K562 (cell line): ENCODE measurements at regions not wholly inside any gene's neighbourhood (a gene's known extent, or its start where the extent isn't known, plus 50 kb on each side); places are given as distances from the start of the nearest gene placed in this dataset.

Experiments used
- ATAC-seq: fragments of 200-7000 bp; cut with Tn5 transposase; 3 replicates; pipeline ENCODE4 v1.9.1; 2020; ENCODE audit warnings: moderate library complexity
- BruUV-seq: library from RNA; stranded (reverse); fragments of 400-500 nt; replicated peaks from 2 replicates; lab custom pipeline; 2021; lab: Mats Ljungman, UMichigan
- CTCF ChIA-PET: fragments of 300-600 bp; formaldehyde crosslinking; extraction: SDS; loops from one replicate; lab custom pipeline; 2021; ENCODE audit warnings: low intra/inter-chr PET ratio; lab: Yijun Ruan, JAX
- POLR2A ChIA-PET: fragments of 300-600, 350-650 bp; sonication (Branson Sonifier 250); formaldehyde crosslinking; extraction: SDS; loops from one replicate; lab custom pipeline; 2021; ENCODE audit warnings: antibody characterized with exemption, inconsistent platforms; lab: Yijun Ruan, JAX
- DNase-seq, 4 experiments: peaks; one replicate each; pipeline versions ENCODE4 v3.0.0 to v3.0.0-alpha.2; 2011 to 2018; ENCODE audit warnings: low spot score in 3 of 4, mixed read lengths in 3 of 4; ENCODE audit errors: extremely low read depth in 1 of 4
- FAIRE-seq: peaks from 2 replicates; lab custom pipeline; 2011; peaks lifted over from hg19 to GRCh38; lab: Jason Lieb, UNC
- H2AFZ ChIP-seq: 2 replicates; pipeline ENCODE4 v1.6.0; 2011; ENCODE audit warnings: low read depth, low read length, control low read depth, inconsistent platforms
- H3K27ac ChIP-seq: fragments of 200-600 bp; 3 replicates; pipeline ENCODE4 v1.8.0; 2011; ENCODE audit warnings: low read depth, mild to moderate bottlenecking, control low read depth, inconsistent platforms, low read length, moderate library complexity, mixed read lengths; ENCODE audit errors: extremely low read depth
- H3K27me3 ChIP-seq, 2 experiments: fragments of 300-600 bp in 1 of 2; 2 replicates in 1 of 2; 3 replicates in 1 of 2; pipeline versions ENCODE4 v1.6.0 to v1.8.0; 2011; ENCODE audit warnings: inconsistent platforms in 2 of 2, low read length in 2 of 2, mild to moderate bottlenecking in 1 of 2, mixed read lengths in 1 of 2, moderate library complexity in 1 of 2; ENCODE audit not compliant: control insufficient read depth in 2 of 2, insufficient read depth in 2 of 2
- H3K36me3 ChIP-seq: fragments of 300-600 bp; 3 replicates; pipeline ENCODE4 v1.8.0; 2011; ENCODE audit warnings: mild to moderate bottlenecking, low read length, inconsistent platforms; ENCODE audit not compliant: control insufficient read depth, insufficient read depth
- H3K4me1 ChIP-seq, 2 experiments: fragments of 200-600 bp in 1 of 2; replicated peaks in 1 of 2; 2 replicates in 1 of 2; 3 replicates in 1 of 2; pipeline versions ENCODE4 v1.5.1 to v1.8.0; 2011; ENCODE audit warnings: inconsistent platforms in 2 of 2, low read length in 2 of 2, mild to moderate bottlenecking in 1 of 2, mixed read lengths in 1 of 2, moderate library complexity in 1 of 2; ENCODE audit not compliant: control insufficient read depth in 2 of 2, insufficient read depth in 2 of 2
- H3K4me2 ChIP-seq: 2 replicates; pipeline ENCODE4 v1.6.1; 2011; ENCODE audit warnings: low read length, control low read depth, inconsistent platforms, mixed read lengths; ENCODE audit not compliant: insufficient read depth
- H3K4me3 ChIP-seq: fragments of 200-600 bp; sonication (generic), shearing (Covaris generic); 2 replicates; pipeline ENCODE4 v1.5.1; 2016; ENCODE audit warnings: control low read depth, inconsistent platforms
- H3K79me2 ChIP-seq: fragments of 200-600 bp; 3 replicates; pipeline ENCODE4 v1.8.0; 2011; ENCODE audit warnings: low read length, inconsistent platforms; ENCODE audit not compliant: control insufficient read depth, insufficient read depth
- H3K9ac ChIP-seq, 2 experiments: 2 replicates each; pipeline versions ENCODE4 v1.6.0 to v1.6.1; 2011; ENCODE audit warnings: low read depth in 2 of 2, low read length in 2 of 2, control low read depth in 1 of 2, inconsistent platforms in 1 of 2, mild to moderate bottlenecking in 1 of 2, mixed read lengths in 1 of 2; ENCODE audit not compliant: insufficient read depth in 1 of 2
- H3K9me1 ChIP-seq: one replicate; pipeline ENCODE4 v1.6.0; 2011; ENCODE audit warnings: inconsistent platforms, mild to moderate bottlenecking, low read length, moderate library complexity; ENCODE audit not compliant: control insufficient read depth, insufficient read depth
- H3K9me3 ChIP-seq: replicated peaks from 2 replicates; pipeline ENCODE4 v1.5.1; 2011; ENCODE audit warnings: low read depth, low read length, inconsistent platforms; ENCODE audit not compliant: control insufficient read depth, insufficient read depth
- H4K20me1 ChIP-seq: replicated peaks from 2 replicates; pipeline ENCODE4 v1.6.1; 2011; ENCODE audit warnings: low read length, inconsistent platforms, mixed read lengths; ENCODE audit not compliant: control insufficient read depth, insufficient read depth
- BCL6 ChIP-seq: fragments of 250-450 bp; sonication (Bioruptor Pico); IDR thresholded peaks from 2 replicates; pipeline ENCODE4 v1.4.0; 2020
- CLOCK ChIP-seq: fragments of 250-450 bp; sonication (Bioruptor Pico); IDR thresholded peaks from 2 replicates; pipeline ENCODE4 v1.4.0; 2020; ENCODE audit warnings: mild to moderate bottlenecking, moderate library complexity, borderline replicate concordance
- CXXC5 ChIP-seq: fragments of 250-450 bp; sonication (Bioruptor Pico); IDR thresholded peaks from 2 replicates; pipeline ENCODE4 v1.8.0; 2022; ENCODE audit warnings: inconsistent platforms, mild to moderate bottlenecking, moderate library complexity
- EZH2 ChIP-seq: IDR thresholded peaks from 2 replicates; pipeline ENCODE4 v1.6.1; 2012; ENCODE audit warnings: low read depth, mild to moderate bottlenecking, inconsistent platforms, low read length, borderline replicate concordance
- HDAC3 ChIP-seq: fragments of 450-650 bp; IDR thresholded peaks from 2 replicates; pipeline ENCODE4 v1.6.1; 2018; ENCODE audit warnings: borderline replicate concordance, mild to moderate bottlenecking, moderate library complexity; ENCODE audit not compliant: partially characterized antibody
- HNRNPL ChIP-seq: fragments of 200-400 bp; formaldehyde crosslinking; IDR thresholded peaks from 2 replicates; pipeline ENCODE4 v1.6.1; 2017; ENCODE audit warnings: low read depth, mild to moderate bottlenecking, low read length
- HOXB6 ChIP-seq: fragments of 250-450 bp; sonication (Bioruptor Pico); IDR thresholded peaks from 2 replicates; pipeline ENCODE4 v1.5.1; 2022; ENCODE audit warnings: mild to moderate bottlenecking, borderline replicate concordance
- NCOR1 ChIP-seq: fragments of 450-650 bp; IDR thresholded peaks from 2 replicates; pipeline ENCODE4 v1.6.1; 2016; ENCODE audit warnings: mild to moderate bottlenecking, moderate library complexity
- NR4A1 ChIP-seq, 2 experiments: fragments of 250-450 bp in 1 of 2; fragments of 450-650 bp in 1 of 2; sonication (Bioruptor Pico) in 1 of 2; IDR thresholded peaks; 2 replicates each; pipeline versions ENCODE4 v1.4.0 to v1.6.1; 2016 to 2020; ENCODE audit warnings: mild to moderate bottlenecking in 2 of 2, missing compliant biosample characterization in 1 of 2, missing genetic modification characterization in 1 of 2, moderate library complexity in 1 of 2
- SMARCE1 ChIP-seq: fragments of 450-650 bp; IDR thresholded peaks from 2 replicates; pipeline ENCODE4 v1.7.1; 2016; ENCODE audit warnings: mild to moderate bottlenecking
- ZBTB33 ChIP-seq: sonication (generic); formaldehyde crosslinking; IDR thresholded peaks from 2 replicates; pipeline ENCODE4 v1.8.1; 2023; ENCODE audit warnings: mild to moderate bottlenecking, missing genetic modification reagents
- ZKSCAN3 ChIP-seq: fragments of 250-450 bp; sonication (Bioruptor Pico); IDR thresholded peaks from 2 replicates; pipeline ENCODE4 v1.4.0; 2020
- WGBS: fragments of 100-300 bp; shearing (Covaris generic); methylation state at CpG from one replicate; pipeline ENCODE4 v1.1.6; 2016; ENCODE audit warnings: low coverage, mixed read lengths; ENCODE audit not compliant: insufficient coverage; ENCODE audit errors: missing lambda C conversion rate; 5-methylcytosine and 5-hydroxymethylcytosine counted together
- in situ Hi-C: fragments of 300-500 bp; cut with MboI; formaldehyde crosslinking; loops from 4 replicates; pipeline ENCODE4 v1.15.0; 2018; ENCODE audit warnings: inconsistent platforms, mixed read lengths
- intact Hi-C: fragments of 100-400 bp; cut with micrococcal nuclease; formaldehyde crosslinking; loops from 2 replicates; pipeline ENCODE4 v1.14.2; 2022

- TF ChIP-seq ZBTB33 (CRISPR knock-in tag) (no peak), CXXC5 (CRISPR knock-in tag) (no peak), ZKSCAN3 (CRISPR knock-in tag) (no peak)
Observed at GRCh38 chr5:126000507-126000906, 422.7 kb upstream of the GRAMD2B start (continued).

GRCh38 chr5:126002222-126002897 is 420.8 kb upstream of the GRAMD2B start:
- FAIRE-seq (no peak), ATAC-seq (no peak)
- 0% methylated on average over 7 of the region's 7 CpGs for WGBS
- BruUV-seq, result no TSS peak
- H3K36me3 ChIP-seq, result no peaks in the 10 kb centered on the region
- H4K20me1 ChIP-seq, result no peaks in the 10 kb centered on the region
- ChIA-PET CTCF (no interaction called here), POLR2A (no interaction called here)
- H3K4me1 ChIP-seq, result no peaks in the 10 kb centered on the region
- no peaks in the 10 kb centered on the region for H3K9me3 ChIP-seq
- H3K4me3 ChIP-seq, result no peak overlapping the region
- H3K79me2 ChIP-seq, result no peaks in the 10 kb centered on the region
- no peaks in the 10 kb centered on the region for H3K9me1 ChIP-seq
- no peak overlapping the region for H3K27ac ChIP-seq
- in situ Hi-C loops, result no loop called here
- TF ChIP-seq NCOR1, result no peak
- no peak for TF ChIP-seq HNRNPL
- TF ChIP-seq BCL6 (CRISPR knock-in tag), result no peak
- TF ChIP-seq SMARCE1, result no peak
- TF ChIP-seq NR4A1 (CRISPR knock-in tag; IDR thresholded peaks at IDR 0.05), result no peak
- no peak for TF ChIP-seq NR4A1 (tag; IDR thresholded peaks at IDR 0.05)
- TF ChIP-seq HOXB6 (CRISPR knock-in tag), result no peak
- no peak for TF ChIP-seq EZH2
- no peak for TF ChIP-seq CLOCK (CRISPR knock-in tag)
- no peak for TF ChIP-seq HDAC3
- TF ChIP-seq, all 486 proteins: peak for 0
- no peak overlapping the region for H3K9ac ChIP-seq
- intact Hi-C loops, result no loop called here
- no peak for DNase-seq
- H3K4me2 ChIP-seq, result no peak overlapping the region
- H2AFZ ChIP-seq, result no peak overlapping the region
- no peaks in the 10 kb centered on the region for H3K27me3 ChIP-seq
